SH-SY5Y (cell line): ENCODE measurements at regions not wholly inside any gene's neighbourhood (a gene's known extent, or its start where the extent isn't known, plus 50 kb on each side); places are given as distances from the start of the nearest gene placed in this dataset.

Experiments used
- GATA2 ChIP-seq: IDR thresholded peaks from 2 replicates; pipeline ENCODE4 v1.6.1; 2011; ENCODE audit warnings: mild to moderate bottlenecking, low read depth, low read length
- GATA3 ChIP-seq: IDR thresholded peaks from 2 replicates; pipeline ENCODE4 v1.6.1; 2011; ENCODE audit warnings: low read depth, mild to moderate bottlenecking, low read length, moderate library complexity

GRCh38 chr15:29425864-29426263 is 156.2 kb upstream of the NSMCE3 start:
- TF ChIP-seq GATA2 (no peak), GATA3 (no peak)
